HG02798 (cell line): ENCODE measurements at regions not wholly inside any gene's neighbourhood (a gene's known extent, or its start where the extent isn't known, plus 50 kb on each side); places are given as distances from the start of the nearest gene placed in this dataset.

ENCODE experiments used
- ATAC-seq: cut with Tn5 transposase; IDR thresholded peaks from one replicate; pipeline ENCODE4 v1.9.1; 2021; ENCODE audit warnings: mild to moderate bottlenecking; ENCODE audit not compliant: unreplicated experiment, poor library complexity

DNA sequence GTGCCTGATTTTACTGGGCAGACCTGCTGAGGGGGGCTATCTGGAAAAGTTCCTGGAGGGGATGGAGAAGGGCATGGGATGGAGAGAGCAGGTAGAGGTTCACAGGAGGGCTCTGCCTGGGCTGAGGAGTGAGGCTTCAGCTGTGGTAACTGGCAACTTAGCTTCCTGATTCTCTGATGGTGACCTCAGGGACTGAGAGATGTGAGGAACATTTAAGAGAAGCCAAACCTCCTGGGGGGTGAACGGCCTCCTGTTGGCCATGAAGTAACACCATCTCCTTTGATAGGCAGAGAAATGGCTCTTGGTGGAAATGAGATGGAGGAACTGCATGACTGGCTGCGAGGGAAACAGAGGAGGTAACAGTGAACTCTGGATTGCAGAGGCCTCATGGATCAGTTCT is 97.3 kb upstream of the ROPN1 start:
- no peak for ATAC-seq

DNA sequence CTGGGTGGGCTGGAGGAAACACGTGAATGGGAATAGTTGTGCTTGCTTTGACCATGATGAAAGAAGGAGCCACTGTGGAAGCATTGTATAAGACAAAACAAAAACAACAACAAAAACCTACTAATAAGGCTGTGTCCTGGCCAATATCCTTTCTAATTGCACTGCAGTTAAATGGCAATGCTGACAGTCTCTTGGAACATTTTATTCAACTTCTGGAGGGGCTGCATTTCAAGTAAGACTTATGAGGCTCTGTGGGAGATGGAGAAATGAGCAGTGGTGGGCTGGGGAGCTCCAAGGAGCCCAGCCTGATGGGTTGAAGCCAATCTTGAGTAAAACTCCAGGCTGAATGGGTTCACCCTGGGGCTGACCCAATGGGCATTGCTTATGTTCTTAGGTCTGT is 99.8 kb upstream of the ROPN1 start:
- ATAC-seq: no peak

DNA sequence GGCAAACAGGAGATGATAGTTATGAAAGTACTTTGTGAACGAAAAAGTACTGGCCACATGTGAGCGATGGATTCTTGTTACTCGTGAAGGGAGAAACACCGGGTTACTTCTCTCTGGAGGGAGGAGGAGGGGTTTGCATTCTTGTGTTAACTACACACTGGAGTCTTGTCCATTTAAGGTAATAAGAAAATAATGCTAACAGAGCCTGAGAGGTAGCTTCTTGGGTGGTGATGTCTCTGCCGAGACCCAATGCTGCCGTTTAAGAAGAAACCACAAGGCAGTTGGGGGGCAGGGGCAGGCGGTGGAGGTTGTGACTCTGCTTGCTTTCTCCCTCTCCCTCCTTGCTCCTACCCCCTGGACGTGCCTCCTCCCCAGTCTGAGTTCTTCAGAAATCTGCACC is 100.9 kb upstream of the ROPN1 start:
- ATAC-seq: no peak

DNA sequence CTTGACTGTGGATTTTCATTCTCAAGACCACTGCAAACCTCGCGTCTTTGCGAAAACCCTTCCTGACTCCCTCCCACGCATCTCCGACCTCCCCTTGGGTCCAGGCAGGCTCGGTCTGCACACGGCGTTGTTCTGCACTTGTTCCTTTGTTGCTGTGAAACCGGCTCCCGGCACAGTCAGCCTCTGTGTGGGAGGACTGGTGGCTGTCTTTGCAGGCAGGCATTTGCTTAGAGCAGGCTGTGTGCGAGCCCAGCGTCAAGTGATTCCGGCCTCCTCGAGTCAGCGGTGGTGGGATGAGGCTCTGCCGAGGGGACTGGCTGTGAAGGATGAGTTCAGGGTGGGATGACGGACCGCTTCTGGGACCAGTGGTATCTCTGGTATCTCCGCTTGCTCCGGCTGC is 102.6 kb upstream of the ROPN1 start:
- no peak for ATAC-seq

DNA sequence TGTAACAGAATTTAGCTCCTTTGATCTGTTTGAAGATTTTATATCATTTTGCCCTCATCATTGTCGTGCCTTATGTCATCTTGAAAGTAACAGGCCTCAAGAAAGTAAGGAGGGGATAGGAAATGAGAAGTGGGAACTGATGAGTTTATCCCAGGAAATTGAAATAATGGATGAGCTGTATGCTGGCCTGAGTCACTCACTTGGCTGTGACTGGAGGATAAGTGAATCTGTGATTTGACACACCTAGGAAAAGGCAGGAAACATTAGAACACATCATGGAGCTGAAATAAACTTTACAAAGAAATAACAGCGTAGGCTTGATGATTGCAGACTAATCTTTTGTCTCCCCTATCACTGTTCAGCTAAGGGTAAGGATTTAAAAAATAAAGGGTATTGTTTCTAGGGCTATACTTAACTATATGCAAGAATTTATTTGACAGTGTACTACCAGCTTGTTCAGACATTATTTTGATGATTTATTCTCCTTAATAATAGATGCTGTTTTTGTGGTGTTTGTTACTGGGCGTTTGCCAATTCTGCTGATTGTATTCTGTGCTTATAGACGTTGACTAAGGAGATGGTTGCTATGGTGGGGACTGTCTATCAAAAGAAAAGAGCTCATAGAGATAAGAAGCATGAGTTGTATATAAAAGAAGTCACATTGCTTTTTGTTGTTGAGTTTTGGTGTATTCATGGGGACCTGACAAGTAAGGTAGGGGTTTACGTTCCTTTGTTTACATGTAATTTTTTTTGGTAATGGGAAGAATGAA is 105.6 kb upstream of the ROPN1 start:
- no peak for ATAC-seq

GRCh38 chr3:124101643-124102042 is 109.7 kb upstream of the ROPN1 start:
- no peak for ATAC-seq

DNA sequence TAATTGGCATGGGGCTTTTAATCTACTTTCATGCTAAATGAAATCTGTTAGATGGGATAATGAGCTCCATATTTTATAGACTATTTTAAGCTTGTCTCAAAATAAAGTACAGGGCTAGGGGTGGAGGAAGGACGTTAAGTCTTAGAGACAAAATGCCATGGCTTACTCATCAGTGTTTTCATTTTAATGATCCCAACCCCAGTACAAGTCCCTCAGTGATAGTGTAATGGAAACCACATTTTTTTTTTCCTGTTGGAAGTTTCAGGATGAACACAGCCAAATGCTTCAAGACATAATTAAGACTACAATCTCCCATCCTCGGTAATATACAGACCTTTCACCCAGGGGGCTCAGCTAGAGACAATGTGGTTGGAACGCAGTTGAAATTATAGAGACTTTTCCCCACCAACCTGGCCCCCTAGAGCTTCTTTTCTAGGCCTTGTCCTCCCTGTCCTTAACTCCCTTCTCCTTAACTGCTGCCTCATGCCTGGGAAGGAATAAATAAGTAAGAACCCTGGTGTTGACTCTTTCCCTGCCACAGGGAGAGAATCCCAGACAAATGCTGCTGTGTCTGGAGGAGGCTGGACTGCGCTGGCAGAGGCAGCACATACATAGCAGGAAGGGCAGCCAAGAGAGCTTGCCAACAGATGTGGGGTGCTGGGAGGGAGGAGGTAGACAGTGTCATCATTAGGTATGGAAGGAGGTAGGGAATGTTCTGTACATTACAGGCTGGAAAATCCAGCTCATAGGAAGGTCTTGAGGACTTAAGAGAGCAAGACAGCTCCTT is 115.4 kb upstream of the ROPN1 start:
- ATAC-seq: no peak

GRCh38 chr3:124108446-124108845 is 116.5 kb upstream of the ROPN1 start:
- ATAC-seq: no peak

GRCh38 chr3:124113485-124113884 is 121.6 kb upstream of the ROPN1 start:
- no peak for ATAC-seq

DNA sequence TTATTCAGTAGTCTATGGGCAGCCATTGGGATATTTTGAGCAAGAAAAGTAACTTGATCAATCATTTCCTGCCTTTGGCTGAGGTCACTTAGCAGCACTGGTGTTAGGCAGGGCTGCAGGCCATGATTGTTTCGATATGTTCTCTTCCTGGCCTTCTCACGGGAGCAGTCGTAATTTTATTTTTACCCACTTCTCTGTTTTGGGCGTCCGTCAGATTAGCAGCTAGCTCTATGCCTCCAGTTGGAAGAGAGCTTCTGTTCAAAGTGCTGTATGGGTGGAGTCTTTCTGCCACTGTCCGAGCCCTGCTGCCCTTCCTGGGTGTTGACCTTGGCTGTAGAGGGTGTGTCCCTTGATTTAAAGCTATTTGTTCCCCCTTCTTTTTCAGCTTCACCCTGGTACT is 123.4 kb upstream of the ROPN1 start:
- no peak for ATAC-seq

- ATAC-seq: no peak
These were observed 124.0 kb upstream of the ROPN1 start for GRCh38 chr3:124115956-124116355.

- ATAC-seq: no peak
These were observed 125.0 kb upstream of the ROPN1 start for GRCh38 chr3:124116906-124117305.

- no peak for ATAC-seq
These were observed 125.6 kb upstream of the ROPN1 start for GRCh38 chr3:124117486-124117885.

DNA sequence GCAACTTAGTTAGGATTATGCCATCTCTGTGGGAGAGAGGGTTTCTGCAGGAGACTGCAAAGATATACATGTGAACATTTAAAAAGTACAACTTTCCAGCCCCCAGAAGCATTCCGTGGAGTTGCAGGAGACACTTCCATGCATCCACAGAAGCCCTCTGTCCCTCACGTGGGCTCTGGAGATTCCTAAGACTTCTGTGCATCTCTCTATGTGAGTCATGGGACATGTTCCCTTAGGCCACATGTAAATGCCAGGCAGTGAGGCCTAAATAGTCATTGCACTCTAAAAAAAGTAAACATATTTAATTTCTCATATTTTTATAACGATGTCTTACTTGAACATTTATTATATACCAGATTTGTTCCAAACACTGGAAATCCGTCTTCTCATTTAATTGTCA is 126.5 kb upstream of the ROPN1 start:
- ATAC-seq: no peak

- no peak for ATAC-seq
These were observed 127.3 kb upstream of the ROPN1 start for GRCh38 chr3:124119056-124119716.

- ATAC-seq: no peak
These were observed 129.7 kb upstream of the ROPN1 start for GRCh38 chr3:124121379-124122312.

- ATAC-seq: no peak
These were observed 133.4 kb upstream of the ROPN1 start for GRCh38 chr3:124125315-124125714.

DNA sequence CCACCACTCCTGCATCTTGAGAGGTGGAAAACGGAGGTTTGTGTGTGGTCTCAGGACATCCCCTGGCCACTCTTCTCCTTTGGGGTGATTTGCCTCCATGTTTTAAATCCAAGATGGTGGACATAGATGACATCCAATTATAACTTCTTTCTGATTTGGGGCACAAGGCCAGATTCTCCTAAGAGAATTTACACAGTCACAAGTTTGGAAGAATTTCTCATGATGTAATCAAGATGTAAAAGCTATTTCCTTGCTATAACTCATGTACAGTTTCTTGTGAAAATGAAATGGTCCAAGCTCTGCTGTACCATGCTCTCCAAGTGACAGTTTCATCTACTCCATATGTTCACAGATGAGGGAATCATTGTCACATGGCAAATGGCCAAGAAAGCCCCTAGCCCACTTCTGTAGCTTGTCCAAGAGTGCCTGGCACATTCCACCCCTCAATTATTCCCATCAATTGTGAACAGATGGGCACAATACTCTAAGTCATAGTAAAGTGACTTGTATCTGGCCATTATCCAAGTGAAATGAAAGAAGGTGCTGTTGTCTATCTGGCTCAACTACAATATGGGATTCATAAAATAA is 134.6 kb upstream of the ROPN1 start:
- no peak for ATAC-seq

DNA sequence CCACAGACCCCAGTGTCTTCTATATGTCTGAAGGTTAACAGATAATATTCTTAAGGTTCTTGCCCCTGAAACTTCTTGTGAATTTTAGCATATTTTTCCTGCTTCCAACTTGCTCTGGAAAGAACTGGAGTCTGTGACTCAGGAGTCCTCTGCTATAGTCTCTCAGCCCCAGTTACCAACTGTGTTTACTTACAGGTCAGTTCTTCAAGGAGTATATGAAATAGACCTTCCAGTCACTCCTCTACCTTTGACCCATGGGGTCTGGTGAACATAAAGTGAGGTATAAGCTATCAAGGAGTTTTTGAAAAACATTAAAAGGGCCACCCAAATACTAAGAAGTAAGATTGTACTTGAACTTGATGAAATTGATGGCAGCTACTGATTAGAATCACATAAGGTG is 139.2 kb upstream of the ROPN1 start:
- no peak for ATAC-seq

- no peak for ATAC-seq
These were observed 139.7 kb upstream of the ROPN1 start for GRCh38 chr3:124131580-124131979.
